ENCODE measurements at regions not wholly inside any gene's neighbourhood (a gene's known extent, or its start where the extent isn't known, plus 50 kb on each side); places are given as distances from the start of the nearest gene placed in this dataset.

GRCh38 chr9:108015690-108016089, 526.1 kb upstream of the KLF4 start:
- DNase-seq (ENCODE audit: low spot score), result no peak
- no peak for TF ChIP-seq CTCF (IDR thresholded peaks at IDR 0.05; ENCODE audit: extremely low read depth, insufficient read depth, missing control alignments)
- in situ Hi-C loops (cut with MboI; ENCODE audit: low pct_unique_long_range_greater_than_20kb, low sequenced_read_pairs, unreplicated experiment), result no loop called here

DNA sequence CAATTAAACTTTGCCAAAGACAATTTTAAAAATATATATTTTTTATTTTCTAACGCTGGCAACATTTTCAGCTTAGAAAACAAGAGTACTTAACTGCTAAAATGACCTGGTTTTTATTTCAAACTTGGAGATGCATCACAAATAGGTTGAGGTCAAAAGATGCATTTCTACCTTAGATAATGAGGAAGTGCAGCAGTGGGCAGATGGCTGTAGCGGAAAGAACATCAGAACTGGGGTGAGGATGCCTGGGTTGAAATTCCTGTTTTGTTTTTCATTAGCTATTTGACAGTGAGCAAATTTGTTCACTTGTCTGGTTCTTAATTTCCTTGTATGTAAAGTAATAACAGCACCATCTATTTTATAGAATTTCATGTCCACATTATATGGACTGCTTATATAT, 524.8 kb upstream of the KLF4 start:
- no peak for TF ChIP-seq CTCF (IDR thresholded peaks at IDR 0.05; ENCODE audit: extremely low read depth, insufficient read depth, missing control alignments)
- no peak for DNase-seq (ENCODE audit: low spot score)
- in situ Hi-C loops (cut with MboI; ENCODE audit: low pct_unique_long_range_greater_than_20kb, low sequenced_read_pairs, unreplicated experiment), result no loop called here

GRCh38 chr9:108012886-108013665, 523.5 kb upstream of the KLF4 start:
- DNase-seq (ENCODE audit: low spot score), result no peak
- in situ Hi-C loops (cut with MboI; ENCODE audit: low pct_unique_long_range_greater_than_20kb, low sequenced_read_pairs, unreplicated experiment), result no loop called here
- no peak for TF ChIP-seq CTCF (IDR thresholded peaks at IDR 0.05; ENCODE audit: extremely low read depth, insufficient read depth, missing control alignments)

DNA sequence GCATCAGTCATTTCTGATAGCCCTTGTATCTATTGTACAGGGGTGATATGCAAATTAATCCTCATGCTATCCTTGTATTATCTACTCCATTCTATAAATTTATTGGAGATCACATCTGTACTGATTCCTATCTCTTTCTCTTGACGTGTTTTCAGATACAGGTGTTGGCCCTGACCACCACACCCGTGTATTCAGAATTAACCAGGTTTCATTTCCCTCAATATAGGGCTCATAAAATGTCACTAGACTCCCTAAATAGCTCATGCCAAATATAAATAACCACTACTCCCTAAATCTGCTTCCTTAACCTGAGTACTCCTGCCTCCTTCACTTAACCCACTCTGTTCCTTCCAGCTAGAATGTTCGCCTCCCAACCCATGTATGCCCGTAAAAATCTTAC, 522.8 kb upstream of the KLF4 start:
- DNase-seq (ENCODE audit: low spot score), result no peak
- in situ Hi-C loops (cut with MboI; ENCODE audit: low pct_unique_long_range_greater_than_20kb, low sequenced_read_pairs, unreplicated experiment), result no loop called here
- TF ChIP-seq CTCF (IDR thresholded peaks at IDR 0.05; ENCODE audit: extremely low read depth, insufficient read depth, missing control alignments), result no peak

GRCh38 chr9:108003526-108003925, 514.0 kb upstream of the KLF4 start:
- TF ChIP-seq CTCF (IDR thresholded peaks at IDR 0.05; ENCODE audit: extremely low read depth, insufficient read depth, missing control alignments), result no peak
- no peak for DNase-seq (ENCODE audit: low spot score)
- in situ Hi-C loops (cut with MboI; ENCODE audit: low pct_unique_long_range_greater_than_20kb, low sequenced_read_pairs, unreplicated experiment), result no loop called here

GRCh38 chr9:108002371-108002956, 512.9 kb upstream of the KLF4 start:
- in situ Hi-C loops (cut with MboI; ENCODE audit: low pct_unique_long_range_greater_than_20kb, low sequenced_read_pairs, unreplicated experiment), result no loop called here
- no peak for DNase-seq (ENCODE audit: low spot score)
- no peak for TF ChIP-seq CTCF (IDR thresholded peaks at IDR 0.05; ENCODE audit: extremely low read depth, insufficient read depth, missing control alignments)
